Immature natural killer cell (primary cell): ENCODE measurements at regions not wholly inside any gene's neighbourhood (a gene's known extent, or its start where the extent isn't known, plus 50 kb on each side); places are given as distances from the start of the nearest gene placed in this dataset.
A peak's percentile ranks its signal among the peaks of the same experiment; 100 is the strongest.

Experiments
- DNase-seq, 3 donors: peaks; one replicate each; pipeline ENCODE4 v3.0.0; 2022; ENCODE audit warnings: mixed read lengths in 1 of 3
- H3K27ac Mint-ChIP-seq, 6 donors: one replicate each; pipeline ENCODE4 v1.8.0; 2020; ENCODE audit warnings: mixed read lengths in 6 of 6, mild to moderate bottlenecking in 5 of 6, inconsistent platforms in 4 of 6, moderate library complexity in 3 of 6
- H3K27me3 Mint-ChIP-seq, 3 donors: one replicate each; pipeline ENCODE4 v1.8.0; 2020 to 2021; ENCODE audit warnings: low read depth in 3 of 3, mild to moderate bottlenecking in 3 of 3, mixed read lengths in 3 of 3, moderate library complexity in 3 of 3, inconsistent platforms in 1 of 3
- H3K36me3 Mint-ChIP-seq, 3 donors: one replicate each; pipeline ENCODE4 v1.8.0; 2020; ENCODE audit warnings: mixed read lengths in 3 of 3, inconsistent platforms in 2 of 3, mild to moderate bottlenecking in 2 of 3
- H3K4me1 Mint-ChIP-seq, 2 donors: one replicate each; pipeline ENCODE4 v1.8.0; 2020; ENCODE audit warnings: inconsistent platforms in 2 of 2, mild to moderate bottlenecking in 2 of 2, mixed read lengths in 2 of 2, moderate library complexity in 1 of 2
- H3K4me3 Mint-ChIP-seq, 5 donors: one replicate each; pipeline ENCODE4 v1.8.0; 2020; ENCODE audit warnings: mild to moderate bottlenecking in 5 of 5, mixed read lengths in 5 of 5, inconsistent platforms in 3 of 5, moderate library complexity in 3 of 5
- H3K9me3 Mint-ChIP-seq, 6 donors: one replicate each; pipeline ENCODE4 v1.8.0; 2020; ENCODE audit warnings: mild to moderate bottlenecking in 6 of 6, mixed read lengths in 6 of 6, inconsistent platforms in 4 of 6, moderate library complexity in 3 of 6

GRCh38 chr6:163943607-163944385 is 529.3 kb downstream of the QKI start:
- Mint-ChIP-seq H3K4me3 (no peak overlapping the region), H3K27ac (no peak overlapping the region), H3K27me3 (peaks cover 10 to 20% (median 17%) of the 10 kb centered on the region in 3 donors), H3K36me3 (peaks cover 0 to 9% (median 0%) of the 10 kb centered on the region in 3 donors), H3K9me3 (no peaks in the 10 kb centered on the region), H3K4me1 (peaks cover 0 to 2% of the 10 kb centered on the region in 2 donors)
- no peak for DNase-seq

GRCh38 chr6:163942790-163943189 is 528.3 kb downstream of the QKI start:
- Mint-ChIP-seq H3K36me3 (peaks cover 0 to 9% (median 0%) of the 10 kb centered on the region in 3 donors), H3K9me3 (no peaks in the 10 kb centered on the region), H3K27ac (no peak overlapping the region), H3K4me3 (no peak overlapping the region), H3K4me1 (peaks cover 0 to 2% of the 10 kb centered on the region in 2 donors), H3K27me3 (peaks cover 10 to 24% (median 17%) of the 10 kb centered on the region in 3 donors)
- DNase-seq, result no peak

- DNase-seq, result no peak
- H3K36me3 Mint-ChIP-seq, result peaks cover 0 to 9% (median 0%) of the 10 kb centered on the region in 3 donors
- no peaks in the 10 kb centered on the region for H3K9me3 Mint-ChIP-seq
- H3K4me3 Mint-ChIP-seq, result no peak overlapping the region
- H3K27ac Mint-ChIP-seq, result no peak overlapping the region
- peaks cover 10 to 24% (median 18%) of the 10 kb centered on the region in 3 donors for H3K27me3 Mint-ChIP-seq
- H3K4me1 Mint-ChIP-seq, result peaks cover 0 to 2% of the 10 kb centered on the region in 2 donors
These were observed 527.1 kb downstream of the QKI start for GRCh38 chr6:163941624-163941976.

GRCh38 chr6:163940705-163941623 is 526.4 kb downstream of the QKI start:
- H3K4me3 Mint-ChIP-seq, result no peak overlapping the region
- DNase-seq, result no peak
- no peak overlapping the region for H3K27ac Mint-ChIP-seq
- peaks cover 0 to 9% (median 0%) of the 10 kb centered on the region in 3 donors for H3K36me3 Mint-ChIP-seq
- peaks cover 10 to 24% (median 18%) of the 10 kb centered on the region in 3 donors for H3K27me3 Mint-ChIP-seq
- H3K4me1 Mint-ChIP-seq, result peaks cover 0 to 2% of the 10 kb centered on the region in 2 donors
- no peaks in the 10 kb centered on the region for H3K9me3 Mint-ChIP-seq

GRCh38 chr6:163937071-163937470 is 522.6 kb downstream of the QKI start:
- no peaks in the 10 kb centered on the region for H3K9me3 Mint-ChIP-seq
- peaks cover 9 to 14% (median 12%) of the 10 kb centered on the region in 3 donors for H3K27me3 Mint-ChIP-seq
- DNase-seq, result no peak
- peaks cover 0 to 5% (median 0%) of the 10 kb centered on the region in 3 donors for H3K36me3 Mint-ChIP-seq
- no peak overlapping the region for H3K4me3 Mint-ChIP-seq
- no peak overlapping the region for H3K27ac Mint-ChIP-seq
- peaks cover 0 to 5% of the 10 kb centered on the region in 2 donors for H3K4me1 Mint-ChIP-seq

GRCh38 chr6:163935158-163935762 is 520.7 kb downstream of the QKI start:
- Mint-ChIP-seq H3K4me3 (no peak overlapping the region), H3K36me3 (peaks cover 0 to 3% (median 0%) of the 10 kb centered on the region in 3 donors), H3K4me1 (peaks cover 0 to 5% of the 10 kb centered on the region in 2 donors), H3K9me3 (no peaks in the 10 kb centered on the region), H3K27me3 (peaks cover 7 to 9% (median 8%) of the 10 kb centered on the region in 3 donors), H3K27ac (peak overlapping the region in 1 of 6 donors; percentile 43)
- DNase-seq, result no peak

- H3K4me3 Mint-ChIP-seq, result no peak overlapping the region
- no peaks in the 10 kb centered on the region for H3K9me3 Mint-ChIP-seq
- no peak overlapping the region for H3K27ac Mint-ChIP-seq
- peaks cover 0 to under 1% of the 10 kb centered on the region in 2 donors for H3K4me1 Mint-ChIP-seq
- no peak for DNase-seq
- no peaks in the 10 kb centered on the region for H3K36me3 Mint-ChIP-seq
- H3K27me3 Mint-ChIP-seq, result peaks cover 2 to 10% (median 3%) of the 10 kb centered on the region in 3 donors
These were observed 515.5 kb downstream of the QKI start for GRCh38 chr6:163930012-163930411.

- no peak for DNase-seq
- no peaks in the 10 kb centered on the region for H3K4me1 Mint-ChIP-seq
- no peak overlapping the region for H3K27ac Mint-ChIP-seq
- no peaks in the 10 kb centered on the region for H3K9me3 Mint-ChIP-seq
- H3K36me3 Mint-ChIP-seq, result no peaks in the 10 kb centered on the region
- H3K4me3 Mint-ChIP-seq, result no peak overlapping the region
- H3K27me3 Mint-ChIP-seq, result peaks cover 3 to 10% (median 4%) of the 10 kb centered on the region in 3 donors
These were observed 515.0 kb downstream of the QKI start for GRCh38 chr6:163929538-163929937.

GRCh38 chr6:163926642-163927041 is 512.1 kb downstream of the QKI start:
- Mint-ChIP-seq H3K4me3 (no peak overlapping the region), H3K27me3 (peaks cover 3 to 6% (median 4%) of the 10 kb centered on the region in 3 donors), H3K36me3 (no peaks in the 10 kb centered on the region), H3K4me1 (no peaks in the 10 kb centered on the region), H3K9me3 (no peaks in the 10 kb centered on the region), H3K27ac (no peak overlapping the region)
- DNase-seq, result no peak

- peaks cover 3 to 6% (median 4%) of the 10 kb centered on the region in 3 donors for H3K27me3 Mint-ChIP-seq
- no peaks in the 10 kb centered on the region for H3K4me1 Mint-ChIP-seq
- no peaks in the 10 kb centered on the region for H3K9me3 Mint-ChIP-seq
- H3K4me3 Mint-ChIP-seq, result no peak overlapping the region
- no peak for DNase-seq
- no peak overlapping the region for H3K27ac Mint-ChIP-seq
- no peaks in the 10 kb centered on the region for H3K36me3 Mint-ChIP-seq
These were observed 511.3 kb downstream of the QKI start for GRCh38 chr6:163925839-163926238.

- peak overlapping the region in 1 of 6 donors; percentile 29 for H3K27ac Mint-ChIP-seq
- H3K27me3 Mint-ChIP-seq, result peaks cover 2 to 6% (median 3%) of the 10 kb centered on the region in 3 donors
- H3K4me1 Mint-ChIP-seq, result no peaks in the 10 kb centered on the region
- H3K4me3 Mint-ChIP-seq, result no peak overlapping the region
- no peak for DNase-seq
- no peaks in the 10 kb centered on the region for H3K36me3 Mint-ChIP-seq
- no peaks in the 10 kb centered on the region for H3K9me3 Mint-ChIP-seq
These were observed 509.3 kb downstream of the QKI start for GRCh38 chr6:163923658-163924411.

GRCh38 chr6:163922562-163922961 is 508.0 kb downstream of the QKI start:
- H3K9me3 Mint-ChIP-seq, result no peaks in the 10 kb centered on the region
- peaks cover 0 to 6% (median 3%) of the 10 kb centered on the region in 3 donors for H3K27me3 Mint-ChIP-seq
- H3K4me3 Mint-ChIP-seq, result no peak overlapping the region
- H3K36me3 Mint-ChIP-seq, result no peaks in the 10 kb centered on the region
- H3K4me1 Mint-ChIP-seq, result no peaks in the 10 kb centered on the region
- no peak overlapping the region for H3K27ac Mint-ChIP-seq
- DNase-seq, result no peak

GRCh38 chr6:163919652-163920051 is 505.1 kb downstream of the QKI start:
- H3K4me1 Mint-ChIP-seq, result no peaks in the 10 kb centered on the region
- H3K36me3 Mint-ChIP-seq, result no peaks in the 10 kb centered on the region
- no peaks in the 10 kb centered on the region for H3K9me3 Mint-ChIP-seq
- H3K27ac Mint-ChIP-seq, result no peak overlapping the region
- no peak overlapping the region for H3K4me3 Mint-ChIP-seq
- DNase-seq, result no peak
- H3K27me3 Mint-ChIP-seq, result peaks cover 0 to 5% (median 2%) of the 10 kb centered on the region in 3 donors
